DMS153 treated with DMSO at 0.1 percent for 48 hours (cell line): ENCODE measurements at regions not wholly inside any gene's neighbourhood (a gene's known extent, or its start where the extent isn't known, plus 50 kb on each side); places are given as distances from the start of the nearest gene placed in this dataset.

Experiments
- DNase-seq: peaks from one replicate; lab custom pipeline; 2025; ENCODE audit not compliant: unreplicated experiment; lab: John Stamatoyannopoulos, UW

DNA sequence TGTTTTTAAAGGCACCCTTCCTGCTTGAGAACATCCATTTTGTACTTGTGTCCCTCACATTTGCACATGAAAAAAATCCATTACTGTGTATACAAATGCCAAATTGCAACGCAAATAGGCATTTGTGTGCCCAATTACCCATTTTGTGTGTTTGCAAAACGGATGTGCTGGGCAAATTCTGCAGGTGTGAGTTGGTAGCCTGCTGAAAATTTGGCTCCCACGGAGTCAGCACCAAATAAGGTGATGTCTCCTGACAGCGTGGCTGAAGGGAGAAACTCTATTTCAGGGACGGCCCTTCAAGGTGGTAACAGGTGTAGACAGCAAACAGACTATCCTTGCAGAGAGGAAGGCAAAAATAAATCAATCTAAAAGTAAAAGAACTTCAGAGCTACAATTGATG, 661.1 kb downstream of the BCL11A start:
- DNase-seq = no peak

- DNase-seq = no peak
Measured at GRCh38 chr2:59889305-59889704, 664.1 kb downstream of the BCL11A start.

DNA sequence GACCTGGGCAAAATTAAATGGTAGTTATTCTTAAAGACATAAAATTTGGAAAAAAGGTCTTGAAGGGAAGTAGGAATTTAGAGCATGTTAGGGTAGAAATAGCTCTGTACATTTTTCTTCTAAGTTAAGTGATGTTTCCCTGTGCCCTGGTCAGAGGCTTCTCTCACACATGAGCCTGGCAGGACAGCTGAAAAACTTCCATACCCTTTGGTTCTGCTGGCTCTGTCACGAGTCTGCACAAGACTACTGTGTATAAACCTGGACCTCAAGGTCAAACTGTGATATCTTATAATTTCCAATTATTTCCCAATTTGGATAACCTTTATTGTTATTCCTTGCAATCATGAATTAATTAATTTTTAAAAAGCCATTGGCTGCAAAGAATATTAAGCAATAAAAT, 664.7 kb downstream of the BCL11A start:
- no peak for DNase-seq

DNA sequence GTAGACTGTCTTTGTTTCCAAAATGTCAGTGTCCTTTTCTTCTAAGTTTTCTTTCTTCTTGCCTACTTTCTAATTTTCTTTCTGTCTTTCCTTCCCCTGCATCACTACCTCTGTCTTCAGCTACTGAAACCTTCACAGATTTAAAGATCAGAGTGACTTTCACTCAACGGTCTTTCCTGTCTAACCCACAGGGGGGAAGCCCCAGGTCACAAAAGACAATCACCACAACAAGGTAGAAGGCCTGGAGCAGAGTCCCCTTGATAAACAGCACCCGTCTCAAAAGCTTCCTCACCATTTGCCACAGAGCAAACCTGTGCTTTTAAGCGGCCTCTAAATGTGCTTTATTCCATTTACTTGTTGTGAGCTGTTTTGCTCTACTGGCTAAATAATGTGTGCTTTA, 665.4 kb downstream of the BCL11A start:
- peak; percentile 11 for DNase-seq

GRCh38 chr2:59887366-59887765, 666.1 kb downstream of the BCL11A start:
- no peak for DNase-seq

- DNase-seq = no peak
Measured at GRCh38 chr2:59886759-59887158, 666.7 kb downstream of the BCL11A start.

DNA sequence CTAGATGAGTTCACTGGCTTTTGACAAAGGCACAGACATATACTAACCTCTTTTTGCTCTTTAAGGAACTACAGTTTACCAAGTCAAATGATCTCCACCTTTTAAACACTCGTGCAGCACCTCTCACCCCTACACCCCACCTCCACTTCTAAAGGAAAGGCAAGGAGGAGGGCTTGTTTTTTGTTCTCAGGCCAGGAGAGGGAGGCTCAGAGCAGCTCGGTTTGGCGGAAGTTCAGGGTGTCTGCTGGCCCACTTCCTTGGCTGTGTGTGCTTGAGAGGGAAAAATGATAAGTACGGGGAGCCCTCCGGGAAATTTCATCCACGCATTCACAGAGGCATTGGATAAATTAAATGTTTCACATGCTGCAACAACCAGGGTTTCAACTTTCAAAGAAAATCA, 667.9 kb downstream of the BCL11A start:
- DNase-seq = no peak

DNA sequence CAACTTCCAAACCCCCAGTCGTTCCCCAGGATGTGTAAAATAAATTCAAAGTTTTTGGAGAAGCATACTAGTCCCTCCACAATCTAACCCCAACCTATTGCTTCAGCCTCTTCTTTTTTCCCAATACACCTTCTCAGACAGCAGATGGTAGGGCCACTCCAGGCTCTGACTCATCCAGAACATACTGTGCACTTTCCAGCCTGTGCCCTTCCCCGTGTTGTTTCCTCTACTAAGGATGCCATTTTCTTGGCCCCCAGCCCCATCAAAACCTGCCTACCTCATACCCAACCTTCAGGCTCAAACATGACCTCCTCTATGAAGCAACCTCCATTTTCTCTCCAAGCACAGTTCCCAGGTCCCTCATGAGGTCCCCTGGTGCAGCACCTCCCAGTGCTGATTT, 669.3 kb downstream of the BCL11A start:
- no peak for DNase-seq

- DNase-seq = no peak
Measured at GRCh38 chr2:59882822-59883221, 670.6 kb downstream of the BCL11A start.

GRCh38 chr2:59882279-59882678, 671.2 kb downstream of the BCL11A start:
- DNase-seq = no peak

DNA sequence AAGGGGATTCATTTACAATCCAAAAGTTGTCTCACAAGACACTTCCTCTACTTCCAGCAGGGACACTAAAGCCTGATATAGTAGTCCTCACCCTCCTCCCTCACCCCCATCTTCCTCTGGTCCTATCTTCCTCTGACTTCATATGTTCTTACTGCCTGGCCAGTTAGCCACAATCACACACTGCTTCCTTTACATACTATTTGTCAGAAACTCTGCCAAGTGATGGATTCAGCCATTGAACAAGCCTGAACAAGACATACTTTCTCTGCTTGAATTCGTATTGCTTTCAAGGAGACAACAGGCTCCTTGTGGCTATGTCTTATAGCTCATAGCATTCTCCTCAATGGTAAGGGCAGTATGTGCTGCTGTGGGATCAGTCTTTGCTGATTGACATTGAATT, 672.2 kb downstream of the BCL11A start:
- no peak for DNase-seq

- DNase-seq = no peak
Measured at GRCh38 chr2:59879700-59880131, 673.7 kb downstream of the BCL11A start.

- DNase-seq = no peak
Measured at GRCh38 chr2:59875836-59876235, 677.6 kb downstream of the BCL11A start.

GRCh38 chr2:59874971-59875755, 678.3 kb downstream of the BCL11A start:
- DNase-seq = no peak

DNA sequence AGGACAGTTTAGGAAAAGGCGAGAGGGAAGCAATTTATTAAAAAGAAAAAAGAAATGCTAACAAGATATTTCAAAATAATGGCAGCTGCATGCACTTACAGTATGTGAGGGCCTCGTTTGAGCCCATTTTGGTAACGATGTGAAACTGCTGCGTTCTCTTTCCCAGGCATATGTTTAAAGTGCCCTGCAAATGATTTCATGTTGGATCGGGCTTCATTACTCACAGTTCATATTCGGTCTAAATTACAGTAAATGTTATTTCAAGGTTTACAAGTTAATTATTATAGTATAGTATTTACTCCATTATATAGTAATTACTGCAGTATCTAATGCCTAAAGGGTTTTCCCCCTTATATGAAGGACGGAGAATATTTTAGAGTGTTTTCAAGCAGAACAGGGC, 679.1 kb downstream of the BCL11A start:
- DNase-seq = no peak

DNA sequence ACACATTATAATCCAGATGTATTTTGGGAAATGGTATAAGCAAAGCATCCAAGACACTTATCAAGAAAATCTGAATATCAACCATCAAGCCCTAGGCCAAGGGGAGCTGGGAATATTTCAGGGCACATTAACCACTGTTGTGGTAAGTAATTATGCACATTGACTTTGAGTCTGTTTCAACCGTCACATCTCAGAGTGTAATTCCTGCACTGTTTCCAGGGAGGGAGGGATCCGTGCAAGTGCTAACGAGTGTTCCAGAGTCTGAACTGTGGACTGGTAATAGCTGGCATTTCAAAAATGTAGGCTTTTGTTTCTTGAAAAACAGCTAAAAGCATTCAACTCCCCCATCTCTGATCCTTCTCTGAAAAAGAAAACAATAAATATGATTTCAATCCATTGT, 681.6 kb downstream of the BCL11A start:
- no peak for DNase-seq

DNA sequence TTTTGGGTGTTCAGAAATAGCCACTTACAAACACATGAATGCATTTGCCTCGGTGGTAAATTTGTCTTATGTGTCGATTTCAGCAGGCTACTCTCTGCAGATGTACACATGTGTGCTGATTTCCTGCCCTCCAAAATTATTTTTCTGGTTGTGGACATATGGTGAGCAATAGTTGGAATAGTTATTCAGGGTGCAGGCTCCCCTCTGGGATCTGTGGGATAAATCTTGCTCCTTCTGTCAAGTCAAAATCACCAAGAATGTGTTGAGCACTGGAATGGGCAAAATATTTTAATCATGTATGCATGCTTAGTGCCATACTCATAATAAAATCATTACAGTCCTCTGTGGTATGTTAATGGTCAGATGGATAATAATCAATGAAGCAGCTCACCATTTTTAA, 684.5 kb downstream of the BCL11A start:
- DNase-seq = no peak

- DNase-seq = no peak
Measured at GRCh38 chr2:59866436-59866835, 687.0 kb downstream of the BCL11A start.

DNA sequence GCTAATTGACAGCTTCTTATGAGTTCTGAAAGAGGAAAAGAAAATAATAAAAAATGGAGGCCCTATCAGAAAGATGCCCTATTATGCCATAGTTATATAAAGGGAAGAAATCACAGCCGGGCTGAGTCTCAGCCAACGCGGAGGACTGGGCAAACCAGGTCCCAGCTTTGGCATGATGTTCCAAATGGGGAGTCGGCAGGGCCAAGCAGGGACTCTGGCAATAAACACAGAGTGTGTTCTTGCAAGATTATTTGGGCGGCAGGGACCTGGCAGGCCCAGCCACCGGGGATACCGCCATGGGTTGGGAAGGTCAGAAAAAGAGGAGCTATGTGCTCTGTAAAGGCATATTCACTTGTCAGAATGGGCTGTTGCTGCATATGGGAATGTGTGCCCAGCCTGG, 694.9 kb downstream of the BCL11A start:
- no peak for DNase-seq

- DNase-seq = no peak
Measured at GRCh38 chr2:59857109-59857508, 696.3 kb downstream of the BCL11A start.

DNA sequence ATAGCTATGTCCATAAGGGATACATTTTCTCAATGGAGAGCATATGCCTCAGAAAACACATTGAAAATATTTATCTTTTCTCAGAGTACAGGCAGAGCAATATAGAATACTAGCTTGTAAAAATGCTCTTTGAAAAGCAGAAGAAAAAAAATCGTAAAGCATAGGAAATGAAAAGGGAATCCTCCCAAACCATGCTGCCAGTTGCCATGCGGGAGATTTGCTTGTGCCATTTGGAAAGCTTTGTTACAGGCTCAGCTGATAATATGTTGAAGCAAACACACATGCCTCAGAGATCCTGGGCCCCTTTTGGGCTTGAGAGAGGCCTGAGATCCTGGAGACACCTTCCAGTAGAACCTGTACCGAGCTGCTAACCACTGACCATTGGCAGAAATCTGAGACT, 697.1 kb downstream of the BCL11A start:
- DNase-seq = no peak

GRCh38 chr2:59853032-59853431, 700.4 kb downstream of the BCL11A start:
- DNase-seq = no peak

- DNase-seq = no peak
Measured at GRCh38 chr2:59851836-59852475, 701.5 kb downstream of the BCL11A start.
